H4 (cell line): ENCODE measurements at regions not wholly inside any gene's neighbourhood (a gene's known extent, or its start where the extent isn't known, plus 50 kb on each side); places are given as distances from the start of the nearest gene placed in this dataset.
A peak's percentile ranks its signal among the peaks of the same experiment; 100 is the strongest.

Experiments used
- DNase-seq: peaks from one replicate; pipeline ENCODE4 v3.0.0-alpha.2; 2015; ENCODE audit warnings: low spot score

- DNase-seq = no peak
Observed at GRCh38 chr5:74261866-74262265, 378.7 kb downstream of the ENC1 start.

- DNase-seq = no peak
Observed at GRCh38 chr5:74261421-74261820, 379.1 kb downstream of the ENC1 start.

- no peak for DNase-seq
Observed at GRCh38 chr5:74259572-74259971, 381.0 kb downstream of the ENC1 start.

GRCh38 chr5:74258314-74258665 is 382.2 kb downstream of the ENC1 start:
- no peak for DNase-seq

- DNase-seq = peak; percentile 55
Observed at GRCh38 chr5:74257645-74258313, 382.7 kb downstream of the ENC1 start.

- DNase-seq = no peak
Observed at GRCh38 chr5:74257060-74257527, 383.4 kb downstream of the ENC1 start.

GRCh38 chr5:74255692-74256392 is 384.7 kb downstream of the ENC1 start:
- no peak for DNase-seq

GRCh38 chr5:74254257-74254656 is 386.3 kb downstream of the ENC1 start:
- no peak for DNase-seq

- DNase-seq = no peak
Observed at GRCh38 chr5:74252044-74252443, 388.5 kb downstream of the ENC1 start.

GRCh38 chr5:74251141-74252035 is 389.1 kb downstream of the ENC1 start:
- peak; percentile 87 for DNase-seq

GRCh38 chr5:74250304-74251102 is 390.0 kb downstream of the ENC1 start:
- peak; percentile 18 for DNase-seq

GRCh38 chr5:74248576-74248975 is 392.0 kb downstream of the ENC1 start:
- no peak for DNase-seq

- no peak for DNase-seq
Observed at GRCh38 chr5:74244406-74244805, 396.1 kb downstream of the ENC1 start.

- peak; percentile 76 for DNase-seq
Observed at GRCh38 chr5:74243634-74244033, 396.9 kb downstream of the ENC1 start.

GRCh38 chr5:74242516-74242915 is 398.0 kb downstream of the ENC1 start:
- no peak for DNase-seq

GRCh38 chr5:74241751-74242140 is 398.8 kb downstream of the ENC1 start:
- DNase-seq = peak; percentile 77

GRCh38 chr5:74240783-74241750 is 399.5 kb downstream of the ENC1 start:
- peak; percentile 86 for DNase-seq

- DNase-seq = no peak
Observed at GRCh38 chr5:74239261-74239660, 401.3 kb downstream of the ENC1 start.

- DNase-seq = no peak
Observed at GRCh38 chr5:74237571-74238145, 402.9 kb downstream of the ENC1 start.

GRCh38 chr5:74235552-74235951 is 405.0 kb downstream of the ENC1 start:
- no peak for DNase-seq
